Natural killer cell (primary cell): ENCODE measurements at regions not wholly inside any gene's neighbourhood (a gene's known extent, or its start where the extent isn't known, plus 50 kb on each side); places are given as distances from the start of the nearest gene placed in this dataset.

Experiments
- ATAC-seq, 3 donors: fragments of 150-1000 bp in 2 of 3; fragments of 200-7000 bp in 1 of 3; cut with Tn5 transposase; 1 replicate in 1 of 3; 2 replicates in 2 of 3; pipeline ENCODE4 v1.10.0; 2021; ENCODE audit warnings: mild to moderate bottlenecking in 2 of 3, moderate library complexity in 2 of 3
- DNase-seq, 2 donors: peaks; one replicate each; pipeline versions ENCODE4 v3.0.0 to v3.0.0-alpha.2; 2013 to 2021; ENCODE audit warnings: mixed read lengths in 1 of 2
- H3K27ac ChIP-seq: one replicate; pipeline ENCODE4 v1.5.1; 2013; ENCODE audit warnings: mild to moderate bottlenecking, low read length
- H3K27me3 ChIP-seq: one replicate; pipeline ENCODE4 v1.6.1; 2013; ENCODE audit warnings: low read length; ENCODE audit not compliant: control insufficient read depth, insufficient read depth
- H3K36me3 ChIP-seq: one replicate; pipeline ENCODE4 v1.6.1; 2013; ENCODE audit warnings: low read length; ENCODE audit not compliant: control insufficient read depth, insufficient read depth
- H3K4me1 ChIP-seq: one replicate; pipeline ENCODE4 v1.6.1; 2013; ENCODE audit warnings: low read length; ENCODE audit not compliant: control insufficient read depth, insufficient read depth
- H3K4me3 ChIP-seq: one replicate; pipeline ENCODE4 v1.5.1; 2013; ENCODE audit warnings: low read length
- H3K9me3 ChIP-seq: one replicate; pipeline ENCODE4 v1.6.1; 2013; ENCODE audit warnings: low read length; ENCODE audit not compliant: control insufficient read depth, insufficient read depth
- H3K27ac Mint-ChIP-seq, 2 donors: one replicate each; pipeline ENCODE4 v1.8.0; 2022; ENCODE audit warnings: mild to moderate bottlenecking in 2 of 2, mixed read lengths in 2 of 2, moderate library complexity in 1 of 2
- H3K27me3 Mint-ChIP-seq, 2 donors: one replicate each; pipeline ENCODE4 v1.8.0; 2022; ENCODE audit warnings: low read depth in 2 of 2, mixed read lengths in 2 of 2
- H3K36me3 Mint-ChIP-seq: one replicate; pipeline ENCODE4 v1.8.0; 2022; ENCODE audit warnings: mixed read lengths
- H3K4me1 Mint-ChIP-seq, 2 donors: one replicate each; pipeline ENCODE4 v1.8.0; 2022; ENCODE audit warnings: mixed read lengths in 2 of 2
- H3K4me3 Mint-ChIP-seq: one replicate; pipeline ENCODE4 v1.8.0; 2022; ENCODE audit warnings: mild to moderate bottlenecking, moderate library complexity, mixed read lengths
- H3K9me3 Mint-ChIP-seq, 2 donors: one replicate each; pipeline ENCODE4 v1.8.0; 2022; ENCODE audit warnings: mixed read lengths in 2 of 2
- CTCF ChIP-seq: fragments of 200-600 bp; IDR thresholded peaks from one replicate; pipeline ENCODE4 v1.8.0; 2022; ENCODE audit warnings: antibody characterized with exemption
- WGBS: methylation state at CpG from one replicate; pipeline ENCODE4 v1.1.7; 2013; ENCODE audit warnings: missing lambda C conversion rate; ENCODE audit not compliant: insufficient coverage; 5-methylcytosine and 5-hydroxymethylcytosine counted together
- intact Hi-C: fragments of 100-400 bp; cut with micrococcal nuclease; formaldehyde crosslinking; loops from one replicate; pipeline ENCODE4 v1.14.2; 2022

- H3K4me1 Mint-ChIP-seq = no peaks in the 10 kb centered on the region
- H3K27ac Mint-ChIP-seq = no peak overlapping the region
- H3K36me3 Mint-ChIP-seq = no peaks in the 10 kb centered on the region
- H3K9me3 ChIP-seq = peaks cover 3% of the 10 kb centered on the region
- ATAC-seq = no peak
- intact Hi-C loops = no loop called here
- 89% methylated on average over 2 of the region's 2 CpGs for WGBS
- no peak overlapping the region for H3K4me3 Mint-ChIP-seq
- no peak overlapping the region for H3K4me3 ChIP-seq
- no peak for TF ChIP-seq CTCF
- H3K27me3 ChIP-seq = no peaks in the 10 kb centered on the region
- DNase-seq = no peak
- H3K27me3 Mint-ChIP-seq = no peaks in the 10 kb centered on the region
- no peaks in the 10 kb centered on the region for H3K36me3 ChIP-seq
- H3K9me3 Mint-ChIP-seq = no peaks in the 10 kb centered on the region
- H3K4me1 ChIP-seq = no peaks in the 10 kb centered on the region
- no peak overlapping the region for H3K27ac ChIP-seq
These were observed 200.1 kb downstream of the MZT1 start for GRCh38 chr13:72527333-72527732.

- peaks cover 1 to 4% of the 10 kb centered on the region in 2 donors for H3K9me3 Mint-ChIP-seq
- Histone ChIP-seq H3K27me3 (no peaks in the 10 kb centered on the region), H3K9me3 (no peaks in the 10 kb centered on the region), H3K36me3 (no peaks in the 10 kb centered on the region), H3K4me3 (no peak overlapping the region), H3K27ac (no peak overlapping the region), H3K4me1 (no peaks in the 10 kb centered on the region)
- no peak for TF ChIP-seq CTCF
- no peaks in the 10 kb centered on the region for H3K4me1 Mint-ChIP-seq
- no peak for ATAC-seq
- WGBS = 92% methylated on average over 2 of the region's 2 CpGs
- H3K27ac Mint-ChIP-seq = no peak overlapping the region
- no peak for DNase-seq
- no peaks in the 10 kb centered on the region for H3K36me3 Mint-ChIP-seq
- no peak overlapping the region for H3K4me3 Mint-ChIP-seq
- intact Hi-C loops = no loop called here
- H3K27me3 Mint-ChIP-seq = no peaks in the 10 kb centered on the region
These were observed 203.8 kb downstream of the MZT1 start for GRCh38 chr13:72523593-72523992.

GRCh38 chr13:72523049-72523448 lies 204.4 kb downstream of the MZT1 start:
- peaks cover 3 to 4% of the 10 kb centered on the region in 2 donors for H3K9me3 Mint-ChIP-seq
- ATAC-seq = no peak

More at GRCh38 chr13:72523049-72523448, 204.4 kb downstream of the MZT1 start:
- WGBS = 77% methylated on average over 3 of the region's 4 CpGs
- Mint-ChIP-seq H3K36me3 (no peaks in the 10 kb centered on the region), H3K4me3 (no peak overlapping the region), H3K27ac (no peak overlapping the region), H3K27me3 (no peaks in the 10 kb centered on the region), H3K4me1 (no peaks in the 10 kb centered on the region)
- DNase-seq = no peak
- TF ChIP-seq CTCF = no peak
- intact Hi-C loops = no loop called here
- Histone ChIP-seq H3K4me3 (no peak overlapping the region), H3K27ac (no peak overlapping the region), H3K9me3 (no peaks in the 10 kb centered on the region), H3K27me3 (no peaks in the 10 kb centered on the region), H3K36me3 (no peaks in the 10 kb centered on the region), H3K4me1 (no peaks in the 10 kb centered on the region)
